ENCODE measurements at regions not wholly inside any gene's neighbourhood (a gene's known extent, or its start where the extent isn't known, plus 50 kb on each side); places are given as distances from the start of the nearest gene placed in this dataset.

GRCh38 chr5:3167473-3167872 is 416.0 kb upstream of the IRX2 start:
- Histone ChIP-seq H3K36me3 (ENCODE audit: control insufficient read depth, insufficient read depth, low read length) (no peaks in the 10 kb centered on the region), H3K27me3 (ENCODE audit: control insufficient read depth, insufficient read depth, low read length) (no peaks in the 10 kb centered on the region), H3K4me3 (ENCODE audit: low read depth, low read length) (no peak overlapping the region)
- TF ChIP-seq CTCF (IDR thresholded peaks at IDR 0.05; ENCODE audit: insufficient read depth, low read length, severe bottlenecking): no peak
- DNase-seq (ENCODE audit: low read depth) (no peak), FAIRE-seq (no peak)

GRCh38 chr5:3163626-3164025 is 412.1 kb upstream of the IRX2 start:
- FAIRE-seq (no peak), DNase-seq (ENCODE audit: low read depth) (no peak)
- H3K36me3 ChIP-seq (ENCODE audit: control insufficient read depth, insufficient read depth, low read length): no peaks in the 10 kb centered on the region
- H3K27me3 ChIP-seq (ENCODE audit: control insufficient read depth, insufficient read depth, low read length): no peaks in the 10 kb centered on the region
- no peak for TF ChIP-seq CTCF (IDR thresholded peaks at IDR 0.05; ENCODE audit: insufficient read depth, low read length, severe bottlenecking)
- no peak overlapping the region for H3K4me3 ChIP-seq (ENCODE audit: low read depth, low read length)

- Histone ChIP-seq H3K36me3 (ENCODE audit: control insufficient read depth, insufficient read depth, low read length) (no peaks in the 10 kb centered on the region), H3K27me3 (ENCODE audit: control insufficient read depth, insufficient read depth, low read length) (no peaks in the 10 kb centered on the region), H3K4me3 (ENCODE audit: low read depth, low read length) (no peak overlapping the region)
- FAIRE-seq: no peak
- no peak for TF ChIP-seq CTCF (IDR thresholded peaks at IDR 0.05; ENCODE audit: insufficient read depth, low read length, severe bottlenecking)
- DNase-seq (ENCODE audit: low read depth): no peak
These were observed 410.2 kb upstream of the IRX2 start for GRCh38 chr5:3161672-3162071.

- TF ChIP-seq CTCF (IDR thresholded peaks at IDR 0.05; ENCODE audit: insufficient read depth, low read length, severe bottlenecking): no peak
- FAIRE-seq (no peak), DNase-seq (ENCODE audit: low read depth) (no peak)
- no peaks in the 10 kb centered on the region for H3K27me3 ChIP-seq (ENCODE audit: control insufficient read depth, insufficient read depth, low read length)
- H3K4me3 ChIP-seq (ENCODE audit: low read depth, low read length): no peak overlapping the region
- no peaks in the 10 kb centered on the region for H3K36me3 ChIP-seq (ENCODE audit: control insufficient read depth, insufficient read depth, low read length)
These were observed 405.7 kb upstream of the IRX2 start for GRCh38 chr5:3157214-3157613.

- FAIRE-seq (no peak), DNase-seq (ENCODE audit: low read depth) (no peak)
- TF ChIP-seq CTCF (IDR thresholded peaks at IDR 0.05; ENCODE audit: insufficient read depth, low read length, severe bottlenecking): no peak
- H3K27me3 ChIP-seq (ENCODE audit: control insufficient read depth, insufficient read depth, low read length): no peaks in the 10 kb centered on the region
- no peaks in the 10 kb centered on the region for H3K36me3 ChIP-seq (ENCODE audit: control insufficient read depth, insufficient read depth, low read length)
- H3K4me3 ChIP-seq (ENCODE audit: low read depth, low read length): no peak overlapping the region
These were observed 404.2 kb upstream of the IRX2 start for GRCh38 chr5:3155717-3156116.

GRCh38 chr5:3155046-3155445 is 403.6 kb upstream of the IRX2 start:
- no peak for DNase-seq (ENCODE audit: low read depth)
- H3K27me3 ChIP-seq (ENCODE audit: control insufficient read depth, insufficient read depth, low read length): no peaks in the 10 kb centered on the region
- no peak for TF ChIP-seq CTCF (IDR thresholded peaks at IDR 0.05; ENCODE audit: insufficient read depth, low read length, severe bottlenecking)
- no peak for FAIRE-seq
- no peaks in the 10 kb centered on the region for H3K36me3 ChIP-seq (ENCODE audit: control insufficient read depth, insufficient read depth, low read length)
- no peak overlapping the region for H3K4me3 ChIP-seq (ENCODE audit: low read depth, low read length)
